ENCODE measurements at regions not wholly inside any gene's neighbourhood (a gene's known extent, or its start where the extent isn't known, plus 50 kb on each side); places are given as distances from the start of the nearest gene placed in this dataset.

DNA sequence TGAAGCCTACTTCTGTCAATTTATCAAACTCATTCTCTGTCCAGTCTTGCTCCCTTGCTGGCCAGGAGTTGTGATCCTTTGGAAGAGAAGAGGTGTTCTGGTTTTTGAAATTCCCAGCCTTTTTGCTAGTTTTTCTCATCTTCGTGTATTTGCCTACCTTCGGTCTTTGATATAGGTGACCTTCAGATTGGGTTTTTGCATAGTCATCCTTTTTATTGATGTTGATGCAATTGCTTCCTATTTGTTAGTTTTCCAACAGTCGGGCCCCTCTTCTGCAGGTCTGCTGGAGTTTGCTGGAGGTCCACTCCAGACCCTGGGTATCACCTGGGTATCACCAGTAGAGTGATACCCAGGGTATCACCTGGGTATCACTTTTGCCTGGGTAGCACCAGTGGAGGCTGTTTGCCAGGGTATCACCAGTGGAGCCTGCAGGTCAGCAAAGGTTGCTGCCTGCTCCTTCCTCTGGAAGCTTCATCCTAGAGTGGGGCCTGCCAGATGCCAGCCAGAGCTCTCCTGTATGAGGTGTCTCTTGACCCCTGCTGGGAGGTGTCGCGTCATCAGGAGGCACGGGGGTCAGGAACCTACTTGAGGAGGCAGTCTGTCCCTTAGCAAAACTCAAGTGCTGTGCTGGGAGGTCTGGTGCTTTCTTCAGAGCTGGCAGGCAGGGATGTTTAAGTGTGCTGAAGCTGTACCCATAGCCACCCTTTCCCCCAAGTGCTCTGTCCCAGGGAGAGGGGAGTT lies 684.2 kb downstream of the PCDH18 start:
- no peak for DNase-seq (ENCODE audit: low spot score)

DNA sequence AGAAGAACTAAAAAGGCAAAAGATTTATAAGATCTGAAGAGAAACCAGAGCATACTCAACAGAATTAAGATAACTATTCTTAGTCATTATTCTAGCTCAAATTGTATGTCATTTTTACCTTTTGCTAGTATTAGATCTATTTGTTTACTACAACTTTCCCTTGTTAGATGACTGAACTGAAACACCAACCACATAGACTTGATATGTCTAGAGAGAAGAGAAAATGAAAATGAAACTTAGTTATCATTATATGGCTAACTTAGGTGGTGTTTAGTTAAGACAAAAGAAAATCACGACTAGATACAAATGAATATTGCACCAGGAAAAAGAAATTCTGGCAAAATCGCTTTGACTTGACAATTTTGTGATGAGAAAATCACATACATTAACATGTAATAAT lies 690.8 kb downstream of the PCDH18 start:
- no peak for DNase-seq (ENCODE audit: low spot score)

DNA sequence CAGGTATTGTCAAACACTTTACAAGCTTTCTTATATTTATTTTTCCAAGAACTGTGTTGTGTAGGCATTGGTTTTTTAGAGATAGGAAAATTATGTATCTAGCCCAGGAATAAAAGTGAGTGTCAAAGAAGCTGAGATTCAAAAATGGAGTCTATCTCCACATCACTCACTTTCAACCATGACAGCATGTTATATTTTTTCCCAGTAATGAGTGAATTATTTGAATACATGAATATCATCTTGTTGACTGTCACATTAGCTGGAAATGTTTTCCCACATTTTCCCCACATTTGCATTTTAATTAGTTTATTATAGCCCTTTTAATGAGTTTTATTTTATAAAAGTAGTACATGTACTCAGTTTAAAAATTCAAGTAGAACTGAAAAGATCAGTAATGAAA lies 693.7 kb downstream of the PCDH18 start:
- no peak for DNase-seq (ENCODE audit: low spot score)

- no peak for DNase-seq (ENCODE audit: low spot score)
Observed at GRCh38 chr4:136831553-136831952, 700.7 kb downstream of the PCDH18 start.

DNA sequence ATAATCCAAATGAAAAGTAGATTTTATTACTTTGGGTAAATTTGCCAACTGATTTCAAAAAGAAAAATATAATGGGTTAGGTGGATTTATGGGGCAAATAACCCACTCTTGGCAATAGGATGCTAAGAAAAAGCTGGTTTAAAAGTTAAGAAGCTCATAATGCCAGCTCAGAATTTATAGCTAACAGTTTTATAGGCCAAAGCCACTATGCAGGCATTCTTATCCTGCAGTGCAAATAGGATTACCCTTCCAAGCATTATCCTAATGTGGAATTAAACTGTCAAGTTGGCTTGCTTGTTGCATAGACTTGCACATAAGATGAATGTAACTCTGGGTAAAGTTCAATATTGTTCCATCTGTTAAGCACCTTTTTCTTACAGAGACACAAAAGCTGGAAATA lies 703.0 kb downstream of the PCDH18 start:
- DNase-seq (ENCODE audit: low spot score): no peak

GRCh38 chr4:136823020-136823419 lies 709.3 kb downstream of the PCDH18 start:
- no peak for DNase-seq (ENCODE audit: low spot score)

DNA sequence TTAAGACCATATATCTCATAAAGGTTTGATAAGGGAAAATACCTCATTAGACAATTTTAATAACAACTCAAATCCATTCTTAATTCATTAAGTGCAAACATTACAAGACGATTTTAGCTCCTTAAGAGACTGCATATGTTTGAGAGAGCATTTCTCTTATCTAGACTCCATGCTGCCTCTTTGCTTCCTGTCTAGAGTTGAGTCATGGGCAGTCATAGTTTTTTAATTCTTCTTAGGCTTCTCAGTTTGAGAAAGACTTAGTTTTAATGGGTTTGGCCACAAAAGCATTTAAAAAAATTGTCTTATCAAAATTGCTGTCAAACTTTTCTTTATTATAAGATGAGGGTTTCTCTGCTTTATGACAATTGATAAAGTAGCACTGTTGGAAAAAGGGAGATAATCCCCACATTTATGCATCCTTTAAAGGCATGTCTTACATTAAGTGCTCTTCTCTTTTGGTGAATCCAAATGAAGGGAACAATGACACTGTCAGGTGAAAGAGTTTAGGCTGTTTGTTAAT lies 713.4 kb downstream of the PCDH18 start:
- no peak for DNase-seq (ENCODE audit: low spot score)

DNA sequence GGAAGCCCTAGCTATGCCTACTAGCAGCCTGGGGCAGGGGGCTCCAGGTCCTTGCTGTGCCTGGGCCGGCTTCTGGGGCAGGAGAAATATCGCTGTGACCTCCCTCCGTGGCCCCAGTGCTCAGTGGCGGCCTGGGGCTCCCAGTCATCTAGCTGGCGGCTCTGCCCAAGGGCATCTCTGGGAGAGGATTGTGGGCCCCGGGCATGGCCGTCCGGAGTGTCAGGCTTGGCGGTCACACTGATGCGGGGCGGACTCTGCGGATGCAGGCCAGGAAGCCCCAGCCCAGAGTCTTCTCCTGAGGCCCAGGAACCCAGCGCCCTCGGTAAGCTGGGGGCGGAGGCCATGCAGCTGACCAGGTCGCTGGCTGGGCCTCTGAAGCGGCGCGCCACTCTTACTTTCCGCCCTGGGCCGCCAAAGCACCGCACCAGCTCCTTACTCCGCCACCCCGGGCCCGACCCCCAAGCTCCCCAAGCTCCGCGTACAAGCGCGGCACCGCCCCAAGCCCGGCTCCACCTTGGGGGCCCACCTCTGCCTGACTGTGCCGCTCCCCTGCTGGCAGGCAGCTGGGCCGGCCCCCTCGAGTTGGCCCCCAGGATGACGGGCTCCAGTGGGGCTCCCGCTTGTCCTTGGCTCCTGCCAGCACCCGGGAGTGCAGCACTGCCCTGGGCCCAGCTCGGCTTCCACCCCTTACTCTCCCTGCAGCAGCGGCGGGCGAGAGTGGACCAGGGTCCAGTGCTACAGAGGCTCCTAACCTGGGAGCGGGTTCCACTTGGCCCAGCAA lies 720.0 kb downstream of the PCDH18 start:
- no peak for DNase-seq (ENCODE audit: low spot score)

DNA sequence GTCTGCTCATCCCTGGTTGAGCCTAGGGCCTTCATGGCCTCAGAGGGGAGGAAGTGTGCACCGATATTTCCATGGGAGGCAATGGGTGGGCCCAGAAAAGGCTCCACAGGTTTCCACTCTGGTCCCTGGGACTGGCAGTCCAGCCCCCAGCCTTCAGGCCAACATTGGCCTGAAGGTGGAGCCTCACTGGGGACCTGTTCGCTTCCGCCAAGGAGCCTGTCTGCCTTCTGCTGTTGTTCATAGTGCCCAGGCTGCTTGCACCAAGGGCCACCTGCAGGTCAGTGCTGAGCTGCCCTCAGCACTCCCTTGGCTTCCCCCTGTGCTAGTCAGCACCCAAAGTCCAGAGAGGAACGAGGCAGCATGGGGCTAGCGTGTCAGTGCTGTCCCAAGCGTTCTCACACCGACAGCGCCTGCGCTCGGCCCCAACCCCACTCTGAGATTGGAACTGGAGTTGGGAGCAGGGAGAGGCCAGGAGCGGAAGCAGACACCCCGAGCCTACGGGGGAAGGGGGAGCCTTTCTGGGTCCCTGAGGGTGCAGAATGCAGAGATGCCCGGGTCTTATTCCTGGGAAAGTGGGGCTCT lies 720.7 kb downstream of the PCDH18 start:
- DNase-seq (ENCODE audit: low spot score): no peak

DNA sequence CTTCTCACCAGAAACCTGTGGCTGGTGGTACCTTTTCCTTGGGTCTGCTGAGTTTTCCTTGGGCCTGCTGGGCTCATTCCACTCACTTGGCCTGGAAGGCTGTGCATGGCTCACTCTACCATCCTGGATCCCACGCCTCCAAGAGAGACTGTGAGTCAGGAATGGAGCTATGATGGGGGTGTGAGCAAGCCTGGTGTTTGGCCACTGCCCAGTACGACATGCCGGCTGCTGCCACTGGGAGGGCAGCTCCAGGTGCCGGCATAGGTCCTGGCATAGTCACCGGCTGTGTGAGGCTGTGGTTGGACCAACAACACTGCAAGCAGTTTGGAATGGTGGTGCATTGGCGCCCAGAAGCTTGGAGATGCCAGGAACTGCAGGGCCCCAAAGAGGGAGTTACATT lies 721.7 kb downstream of the PCDH18 start:
- DNase-seq (ENCODE audit: low spot score): no peak

GRCh38 chr4:136806844-136807243 lies 725.5 kb downstream of the PCDH18 start:
- DNase-seq (ENCODE audit: low spot score): no peak

- DNase-seq (ENCODE audit: low spot score): no peak
Observed at GRCh38 chr4:136805617-136806016, 726.7 kb downstream of the PCDH18 start.

DNA sequence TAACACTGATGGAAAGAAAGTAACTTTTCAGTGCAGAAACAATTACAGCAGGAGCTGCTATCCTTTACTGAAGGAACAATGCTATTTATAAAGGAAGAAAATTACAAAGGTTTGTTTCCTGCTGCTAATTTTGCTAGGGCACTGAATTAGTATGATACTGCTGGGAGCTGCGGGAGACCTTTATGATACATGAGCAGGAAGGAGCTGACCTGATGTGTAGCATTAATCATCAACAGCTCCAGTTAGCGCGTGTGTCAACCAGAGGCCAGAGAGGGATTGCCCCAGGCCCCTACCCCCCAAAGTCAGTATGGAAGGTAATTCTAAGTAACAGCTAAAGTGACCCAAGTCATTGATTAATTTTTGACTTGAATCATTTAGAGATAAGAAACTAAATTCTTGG lies 728.9 kb downstream of the PCDH18 start:
- DNase-seq (ENCODE audit: low spot score): no peak

DNA sequence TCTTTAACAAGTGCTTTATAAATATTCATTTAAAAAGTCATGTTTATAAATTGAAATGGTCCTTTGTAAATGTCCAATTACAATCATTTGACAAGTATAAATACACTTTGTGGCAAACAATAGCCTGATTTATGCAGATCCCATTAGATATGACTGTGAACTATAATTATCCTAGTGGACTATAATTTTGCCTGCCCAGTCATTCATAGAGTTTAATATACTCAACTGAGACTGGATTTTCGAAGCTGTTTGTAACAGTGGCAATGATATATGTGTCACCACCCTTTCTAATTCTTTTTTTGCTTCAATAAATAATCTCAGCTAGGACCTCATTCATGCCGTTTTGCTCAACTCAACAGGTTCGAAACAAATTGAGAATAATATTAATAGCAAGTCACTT lies 732.0 kb downstream of the PCDH18 start:
- no peak for DNase-seq (ENCODE audit: low spot score)

DNA sequence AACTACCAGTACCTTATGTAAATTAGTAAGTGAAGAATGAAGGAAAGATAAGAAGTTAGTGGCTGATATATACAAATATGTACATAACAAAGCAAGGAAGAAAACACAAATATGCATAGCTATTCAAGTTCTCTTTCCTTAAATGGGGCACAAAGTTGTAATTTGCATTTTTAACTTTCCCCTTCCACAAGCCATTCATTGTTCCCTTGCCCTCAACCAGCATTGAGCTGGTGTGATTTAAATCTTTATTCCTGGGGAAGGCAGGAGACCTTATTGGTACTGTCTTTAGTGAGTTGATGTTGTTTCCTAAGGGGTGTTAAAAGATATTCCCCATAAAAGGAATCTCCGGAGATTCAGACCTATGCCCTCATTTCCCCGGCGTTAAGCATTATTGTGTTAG lies 735.3 kb downstream of the PCDH18 start:
- no peak for DNase-seq (ENCODE audit: low spot score)

DNA sequence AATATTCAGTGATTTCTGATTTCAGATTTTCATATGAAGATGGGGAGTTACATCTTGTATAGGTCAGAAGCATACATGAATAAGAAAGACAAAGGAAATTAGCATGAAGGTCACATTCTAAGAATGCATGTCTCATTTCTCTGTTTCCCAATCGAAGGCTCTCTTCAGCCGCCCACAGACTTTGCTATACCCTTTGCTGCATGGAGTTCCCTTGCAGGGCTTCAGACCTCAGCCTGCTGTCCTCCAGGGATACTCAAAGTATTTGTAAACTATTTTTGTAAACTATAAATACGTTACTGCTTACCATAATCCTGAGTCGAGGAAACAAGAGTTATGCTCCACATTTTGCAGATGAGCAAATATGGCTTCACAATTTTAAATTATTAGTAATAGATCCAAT lies 738.4 kb downstream of the PCDH18 start:
- no peak for DNase-seq (ENCODE audit: low spot score)

GRCh38 chr4:136784326-136784725 lies 748.0 kb downstream of the PCDH18 start:
- no peak for DNase-seq (ENCODE audit: low spot score)

DNA sequence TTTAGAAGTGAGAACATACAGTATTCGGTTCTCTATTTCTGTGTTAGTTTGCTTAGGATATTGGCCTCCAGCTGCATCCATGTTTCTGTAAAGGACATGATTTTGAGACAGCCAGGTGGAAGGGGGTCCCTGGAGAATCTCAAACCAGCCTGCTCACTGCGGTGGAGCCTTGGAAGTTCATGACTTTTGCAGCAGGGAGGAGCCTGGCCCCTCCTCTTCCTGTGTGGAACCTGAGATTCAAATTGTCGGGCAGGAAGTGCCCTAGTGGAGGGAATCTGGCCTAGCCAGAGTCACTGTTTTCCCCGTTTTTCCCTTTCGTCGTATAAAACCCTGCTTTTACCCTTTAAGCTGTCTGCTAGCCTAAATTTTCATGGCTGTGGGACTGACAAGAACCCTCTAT lies 762.6 kb downstream of the PCDH18 start:
- no peak for DNase-seq (ENCODE audit: low spot score)

GRCh38 chr4:136768925-136769275 lies 763.4 kb downstream of the PCDH18 start:
- DNase-seq (ENCODE audit: low spot score): no peak

GRCh38 chr4:136768213-136768924 lies 763.9 kb downstream of the PCDH18 start:
- DNase-seq (ENCODE audit: low spot score): no peak

DNA sequence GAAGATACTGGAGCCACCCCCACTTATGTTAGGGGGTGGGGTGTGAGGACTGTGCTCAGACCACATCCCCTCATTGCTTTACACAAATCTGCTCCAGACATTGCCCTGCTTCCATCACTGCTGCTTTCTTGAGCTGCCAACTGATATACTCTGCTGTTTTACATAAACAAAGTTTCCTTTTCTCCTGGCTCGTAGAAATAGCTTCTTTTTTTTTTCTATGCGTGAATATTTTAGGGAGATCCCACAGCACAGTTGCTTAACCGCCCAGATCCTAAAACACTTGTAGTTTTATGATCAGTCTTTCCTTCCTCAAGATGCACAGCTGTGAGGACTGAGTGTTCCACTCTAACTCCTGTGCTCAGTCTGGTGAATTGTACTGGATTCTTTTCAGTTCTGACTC lies 768.4 kb downstream of the PCDH18 start:
- no peak for DNase-seq (ENCODE audit: low spot score)

- no peak for DNase-seq (ENCODE audit: low spot score)
Observed at GRCh38 chr4:136755531-136755916, 776.8 kb downstream of the PCDH18 start.

Measured in hematopoietic multipotent progenitor cell treated with erythropoietin and hydrocortisone succinate and interleukin-3 and kit ligand, for 15 days (in vitro differentiated cells).